Astrocyte (in vitro differentiated cells and primary cell): ENCODE measurements at regions not wholly inside any gene's neighbourhood (a gene's known extent, or its start where the extent isn't known, plus 50 kb on each side); places are given as distances from the start of the nearest gene placed in this dataset.

ENCODE experiments used
- CTCF ChIP-seq: IDR thresholded peaks from 2 replicates; pipeline ENCODE4 v1.5.1; 2011; ENCODE audit warnings: low read depth, mild to moderate bottlenecking, inconsistent platforms, low read length, moderate library complexity; ENCODE audit not compliant: insufficient read depth
- EZH2 ChIP-seq: IDR thresholded peaks from 2 replicates; pipeline ENCODE4 v1.6.1; 2012; ENCODE audit warnings: mild to moderate bottlenecking, low read length, inconsistent platforms; ENCODE audit not compliant: insufficient read depth

GRCh38 chr9:103089357-103089756 is 94.2 kb downstream of the CYLC2 start:
- TF ChIP-seq CTCF (no peak), EZH2 (no peak)
